ENCODE measurements at regions not wholly inside any gene's neighbourhood (a gene's known extent, or its start where the extent isn't known, plus 50 kb on each side); places are given as distances from the start of the nearest gene placed in this dataset.

DNA sequence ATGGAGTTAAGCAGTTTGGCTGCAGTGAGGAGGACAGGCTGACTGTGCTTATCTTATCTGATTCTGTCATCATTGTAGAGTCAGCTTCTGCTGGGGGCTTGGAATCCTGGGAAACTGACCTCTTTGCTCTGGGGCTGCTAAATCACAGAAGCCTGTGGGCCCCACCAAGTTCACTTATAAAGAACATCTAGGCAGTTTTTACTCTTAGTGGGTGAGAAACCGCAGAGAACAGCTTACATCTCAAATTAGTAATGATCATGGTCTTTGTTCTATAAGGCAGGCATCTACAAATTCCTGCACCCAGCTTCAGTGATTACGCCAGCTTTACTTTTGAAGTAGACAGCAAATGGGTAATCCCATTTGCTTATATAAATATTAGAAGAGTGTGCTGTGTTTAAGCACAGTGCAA is 75.7 kb downstream of the ZC3H11B start:
- no peak overlapping the region for H3K4me3 ChIP-seq (ENCODE audit: low read depth, low read length)
- no peak for DNase-seq (ENCODE audit: low read depth)
- TF ChIP-seq, protein P1, sequence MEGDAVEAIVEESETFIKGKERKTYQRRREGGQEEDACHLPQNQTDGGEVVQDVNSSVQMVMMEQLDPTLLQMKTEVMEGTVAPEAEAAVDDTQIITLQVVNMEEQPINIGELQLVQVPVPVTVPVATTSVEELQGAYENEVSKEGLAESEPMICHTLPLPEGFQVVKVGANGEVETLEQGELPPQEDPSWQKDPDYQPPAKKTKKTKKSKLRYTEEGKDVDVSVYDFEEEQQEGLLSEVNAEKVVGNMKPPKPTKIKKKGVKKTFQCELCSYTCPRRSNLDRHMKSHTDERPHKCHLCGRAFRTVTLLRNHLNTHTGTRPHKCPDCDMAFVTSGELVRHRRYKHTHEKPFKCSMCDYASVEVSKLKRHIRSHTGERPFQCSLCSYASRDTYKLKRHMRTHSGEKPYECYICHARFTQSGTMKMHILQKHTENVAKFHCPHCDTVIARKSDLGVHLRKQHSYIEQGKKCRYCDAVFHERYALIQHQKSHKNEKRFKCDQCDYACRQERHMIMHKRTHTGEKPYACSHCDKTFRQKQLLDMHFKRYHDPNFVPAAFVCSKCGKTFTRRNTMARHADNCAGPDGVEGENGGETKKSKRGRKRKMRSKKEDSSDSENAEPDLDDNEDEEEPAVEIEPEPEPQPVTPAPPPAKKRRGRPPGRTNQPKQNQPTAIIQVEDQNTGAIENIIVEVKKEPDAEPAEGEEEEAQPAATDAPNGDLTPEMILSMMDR (IDR thresholded peaks at IDR 0.05; ENCODE audit: low read depth, low read length, missing control alignments) = no peak

GRCh38 chr1:219536038-219536437 is 76.9 kb downstream of the ZC3H11B start:
- no peak for DNase-seq (ENCODE audit: low read depth)
- TF ChIP-seq, protein P1 (IDR thresholded peaks at IDR 0.05; ENCODE audit: low read depth, low read length, missing control alignments) = no peak
- no peak overlapping the region for H3K4me3 ChIP-seq (ENCODE audit: low read depth, low read length)

- H3K4me3 ChIP-seq (ENCODE audit: low read depth, low read length) = no peak overlapping the region
- no peak for DNase-seq (ENCODE audit: low read depth)
- TF ChIP-seq, protein P1 (IDR thresholded peaks at IDR 0.05; ENCODE audit: low read depth, low read length, missing control alignments) = no peak
These were observed 77.9 kb downstream of the ZC3H11B start for GRCh38 chr1:219534991-219535390.

- no peak for DNase-seq (ENCODE audit: low read depth)
- no peak overlapping the region for H3K4me3 ChIP-seq (ENCODE audit: low read depth, low read length)
- TF ChIP-seq, protein P1 (IDR thresholded peaks at IDR 0.05; ENCODE audit: low read depth, low read length, missing control alignments) = no peak
These were observed 79.6 kb downstream of the ZC3H11B start for GRCh38 chr1:219533280-219533679.

GRCh38 chr1:219529116-219529515 is 83.8 kb downstream of the ZC3H11B start:
- H3K4me3 ChIP-seq (ENCODE audit: low read depth, low read length) = no peak overlapping the region
- DNase-seq (ENCODE audit: low read depth) = no peak
- TF ChIP-seq, protein P1 (IDR thresholded peaks at IDR 0.05; ENCODE audit: low read depth, low read length, missing control alignments) = no peak

- TF ChIP-seq, protein P1 (IDR thresholded peaks at IDR 0.05; ENCODE audit: low read depth, low read length, missing control alignments) = no peak
- DNase-seq (ENCODE audit: low read depth) = no peak
- H3K4me3 ChIP-seq (ENCODE audit: low read depth, low read length) = no peak overlapping the region
These were observed 84.3 kb downstream of the ZC3H11B start for GRCh38 chr1:219528633-219529032.

- TF ChIP-seq, protein P1 (IDR thresholded peaks at IDR 0.05; ENCODE audit: low read depth, low read length, missing control alignments) = no peak
- DNase-seq (ENCODE audit: low read depth) = no peak
- H3K4me3 ChIP-seq (ENCODE audit: low read depth, low read length) = no peak overlapping the region
These were observed 84.9 kb downstream of the ZC3H11B start for GRCh38 chr1:219527994-219528393.
